ENCODE measurements at regions not wholly inside any gene's neighbourhood (a gene's known extent, or its start where the extent isn't known, plus 50 kb on each side); places are given as distances from the start of the nearest gene placed in this dataset.

DNA sequence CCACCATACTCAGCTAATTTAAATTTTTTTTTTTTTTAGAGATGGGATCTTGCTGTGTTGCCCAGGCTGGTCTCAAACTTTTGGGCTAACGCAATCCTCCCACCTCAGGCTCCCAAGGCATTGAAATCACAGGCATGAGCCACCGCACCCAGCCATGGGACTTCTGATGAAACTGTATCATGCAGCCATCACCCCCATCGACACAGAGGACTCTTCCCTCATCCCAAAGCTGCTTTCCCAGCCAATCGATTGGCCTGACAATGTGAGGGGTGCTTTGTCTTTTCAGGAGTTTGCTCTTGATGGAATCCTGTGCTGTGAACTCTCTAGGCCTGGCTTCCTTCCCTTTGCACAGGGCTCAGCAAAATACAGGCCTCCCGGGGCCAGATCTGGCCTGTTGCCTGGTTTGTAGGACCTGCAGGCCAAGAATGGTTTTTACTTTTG, 59.6 kb upstream of the NCOR2 start:
- DNase-seq, result no peak

DNA sequence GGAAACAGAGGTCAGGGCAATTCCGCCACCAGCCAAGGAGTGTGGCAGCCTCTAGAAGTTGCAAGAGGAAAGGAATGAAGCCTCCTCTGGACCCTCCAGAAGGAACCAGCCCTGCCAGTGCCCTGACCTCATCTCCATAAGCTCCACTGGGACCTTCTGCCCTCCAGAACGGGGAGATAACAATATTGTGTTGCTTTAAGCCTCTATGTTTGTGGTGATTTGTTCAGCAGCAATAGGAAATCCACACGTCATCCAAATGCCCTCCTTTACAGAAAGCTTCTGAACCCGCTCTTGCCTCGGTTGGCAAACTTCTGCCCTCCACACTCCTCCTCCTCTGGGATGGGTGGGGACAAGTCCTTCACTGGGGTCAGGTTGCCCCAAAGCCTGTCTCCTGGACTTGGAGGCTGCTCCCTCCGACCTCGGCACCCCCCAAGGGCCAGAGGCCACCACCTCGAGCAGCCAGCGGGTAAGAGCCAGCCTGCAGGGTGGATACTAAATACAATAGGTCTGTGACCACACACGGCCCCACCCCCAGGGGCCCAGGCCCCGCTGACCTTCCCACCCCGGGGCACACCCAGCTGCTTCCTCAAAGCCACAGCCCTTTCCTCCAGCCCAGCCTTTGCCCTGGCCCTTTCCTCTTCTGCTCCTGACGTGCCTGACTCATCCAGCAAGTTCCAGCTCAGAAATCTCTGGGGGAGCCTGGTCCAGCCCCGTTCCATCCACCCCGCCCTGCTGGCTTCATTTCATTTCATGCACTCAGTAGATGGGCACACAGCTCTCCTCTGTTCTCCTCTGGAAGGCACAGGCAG, 58.7 kb upstream of the NCOR2 start:
- DNase-seq, result no peak

DNA sequence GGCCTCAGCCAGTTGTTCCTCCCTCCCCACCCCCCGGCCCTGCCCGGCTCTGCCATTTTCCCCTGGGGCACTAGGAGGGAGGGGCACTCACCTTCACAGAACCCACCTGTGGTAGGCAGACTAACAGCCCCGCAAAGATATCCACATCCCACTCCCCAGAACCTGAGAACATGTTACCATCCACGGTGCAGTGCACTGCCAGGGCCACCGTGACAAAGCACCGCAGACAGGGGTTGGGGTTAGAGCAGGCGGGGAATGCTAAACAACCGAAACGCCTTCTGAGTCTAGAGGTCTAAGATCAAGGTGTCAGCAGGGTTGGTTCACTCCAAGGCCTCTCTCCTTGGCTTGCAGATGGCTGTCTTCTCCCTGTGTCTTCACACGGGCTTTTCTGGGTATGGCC, 57.4 kb upstream of the NCOR2 start:
- no peak for DNase-seq

DNA sequence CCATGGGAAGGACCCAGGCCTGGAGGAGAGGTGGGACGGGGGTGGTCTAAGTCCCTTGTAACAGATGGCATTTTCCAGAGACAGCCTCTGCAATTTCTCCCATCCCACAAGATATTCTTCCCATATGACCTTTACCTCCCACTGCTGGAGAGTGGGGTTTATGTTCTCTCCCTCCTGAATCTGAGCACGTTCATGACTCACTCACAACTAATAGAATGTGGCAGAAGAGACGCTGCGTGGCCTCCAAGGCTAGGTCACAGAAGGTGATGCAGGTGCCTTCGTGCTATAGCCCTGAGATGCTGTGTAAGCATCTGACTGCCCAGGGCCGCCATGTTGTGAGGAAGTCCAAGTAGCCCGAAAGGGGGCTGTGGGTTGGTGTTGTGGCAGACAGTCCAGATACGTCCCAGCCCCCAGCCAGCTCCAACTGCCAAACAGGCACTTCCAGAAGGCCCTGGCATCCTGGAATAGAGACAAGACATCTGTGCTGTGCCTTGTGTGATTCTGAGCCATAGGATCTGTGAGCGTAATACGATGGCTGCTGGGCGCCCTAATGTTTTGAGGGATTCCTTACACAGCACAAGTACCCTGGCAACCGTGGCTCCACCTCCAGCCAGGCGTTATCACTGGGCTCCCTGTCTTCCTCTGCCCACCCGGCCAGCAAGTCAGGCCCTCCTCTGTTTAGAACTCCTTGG, 56.1 kb upstream of the NCOR2 start:
- no peak for DNase-seq

DNA sequence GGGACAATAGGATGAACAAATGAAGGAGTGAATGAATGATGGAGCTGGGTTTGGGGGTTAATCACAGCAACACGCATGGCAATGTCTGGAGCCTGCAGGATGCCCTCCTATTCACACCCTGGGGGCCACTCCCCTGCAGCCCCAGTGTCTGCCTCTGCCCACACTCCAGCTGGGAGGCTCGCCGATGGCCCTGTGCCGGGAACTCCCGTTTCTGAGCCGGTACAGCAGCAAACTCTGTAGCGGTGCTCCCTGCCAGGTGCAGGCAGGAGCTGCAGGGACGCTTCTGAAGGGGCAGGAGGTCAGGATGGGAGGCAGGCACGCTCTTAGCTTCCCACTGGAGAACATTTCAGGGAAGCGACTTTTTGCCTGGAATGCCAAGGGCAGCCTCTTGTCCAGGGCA, 55.4 kb upstream of the NCOR2 start:
- DNase-seq, result no peak

DNA sequence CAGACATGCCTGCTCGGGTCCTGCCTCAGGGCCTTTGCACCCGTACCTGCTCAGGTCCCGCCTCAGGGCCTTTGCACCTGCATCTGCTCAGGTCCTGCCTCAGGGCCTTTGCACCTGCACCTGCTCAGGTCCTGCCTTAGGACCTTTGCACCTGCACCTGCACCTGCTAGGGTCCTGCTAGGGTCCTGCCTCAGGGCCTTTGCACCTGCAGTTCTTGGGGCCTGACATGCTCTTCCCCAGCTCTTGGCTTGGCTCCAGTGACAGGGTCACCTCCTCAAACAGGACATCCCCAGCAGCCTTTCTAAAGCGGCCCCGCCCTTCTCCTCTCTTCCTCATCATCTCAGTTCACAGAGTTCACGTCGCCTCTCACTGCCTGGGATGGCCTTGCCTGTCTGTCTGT, 54.9 kb upstream of the NCOR2 start:
- no peak for DNase-seq

DNA sequence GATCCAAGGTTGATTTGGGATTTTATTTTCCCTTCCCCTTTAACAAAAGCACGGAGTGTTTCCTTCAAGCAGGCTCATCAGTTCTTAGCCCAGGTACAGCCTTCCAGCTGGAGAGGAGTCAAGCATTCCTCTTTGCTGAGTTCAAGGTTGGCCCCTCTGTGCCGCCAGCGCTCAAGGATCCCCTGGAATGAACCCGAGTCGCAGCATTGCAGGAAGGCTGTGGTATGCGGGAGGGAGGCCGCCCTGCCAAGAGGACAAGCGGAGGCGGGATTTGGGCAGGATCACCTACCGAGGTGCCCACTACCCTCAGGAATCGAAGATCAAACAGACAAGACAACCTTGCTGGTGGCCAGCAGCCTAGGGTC, 53.9 kb upstream of the NCOR2 start:
- no peak for DNase-seq

DNA sequence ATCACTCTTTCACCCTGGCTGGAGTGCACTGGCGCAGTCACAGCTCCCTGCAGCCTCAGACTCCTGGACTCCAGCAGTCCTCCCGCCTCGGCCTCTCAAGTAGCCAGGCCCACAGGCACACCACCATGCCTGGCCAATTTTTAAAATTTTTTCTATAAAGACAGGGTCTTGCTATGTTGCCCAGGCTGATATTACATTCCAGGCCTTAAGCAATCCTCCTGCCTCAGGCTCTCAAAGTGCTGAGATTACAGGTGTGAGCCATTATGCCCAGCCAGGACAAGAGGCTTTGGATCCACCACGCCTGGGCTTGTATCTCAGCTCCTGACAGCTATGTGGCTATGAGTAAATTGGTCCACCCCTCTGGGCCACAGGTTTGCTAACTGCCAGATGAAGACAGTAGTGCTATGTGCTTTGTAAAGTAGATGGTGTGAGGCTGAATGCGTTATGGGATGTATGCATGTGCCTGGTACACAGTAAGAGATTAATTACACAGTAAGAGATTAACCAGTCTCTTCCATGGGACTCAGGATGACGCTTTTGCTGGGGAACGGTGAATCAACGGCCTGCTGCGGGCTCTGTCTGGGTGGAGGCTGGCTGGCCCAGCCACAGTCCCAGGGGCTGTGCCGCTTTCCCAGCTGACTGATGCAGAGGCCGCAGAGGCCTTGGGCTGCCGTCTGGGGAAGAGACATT, 53.3 kb upstream of the NCOR2 start:
- no peak for DNase-seq

DNA sequence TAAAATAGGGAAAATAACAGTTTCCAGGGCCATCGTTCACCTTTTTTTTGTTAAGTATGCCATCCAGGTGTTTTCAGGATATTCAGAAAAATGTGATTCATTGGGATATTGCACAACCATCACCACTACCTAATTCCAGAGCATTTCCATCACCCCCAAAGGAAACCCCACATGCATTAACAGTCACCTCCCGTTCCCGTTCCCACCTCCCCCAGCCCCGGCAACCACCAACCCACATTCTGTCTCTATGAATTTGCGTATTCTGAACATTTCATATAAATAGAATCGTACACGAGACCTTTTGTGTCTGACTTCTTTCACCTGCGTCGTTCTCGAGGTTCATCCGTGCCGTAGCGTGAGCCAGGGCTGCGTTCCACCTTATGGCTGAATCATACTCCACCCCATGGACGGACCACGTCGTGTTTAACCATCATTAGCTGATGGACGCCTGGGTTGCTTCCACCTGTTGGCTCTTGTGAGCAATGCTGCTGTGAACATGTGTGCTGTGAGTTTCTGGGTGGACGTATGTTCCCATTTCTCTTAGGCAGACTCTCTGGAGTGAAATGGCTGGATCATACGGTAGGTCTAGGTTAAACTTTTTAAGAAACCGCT, 51.0 kb upstream of the NCOR2 start:
- no peak for DNase-seq

DNA sequence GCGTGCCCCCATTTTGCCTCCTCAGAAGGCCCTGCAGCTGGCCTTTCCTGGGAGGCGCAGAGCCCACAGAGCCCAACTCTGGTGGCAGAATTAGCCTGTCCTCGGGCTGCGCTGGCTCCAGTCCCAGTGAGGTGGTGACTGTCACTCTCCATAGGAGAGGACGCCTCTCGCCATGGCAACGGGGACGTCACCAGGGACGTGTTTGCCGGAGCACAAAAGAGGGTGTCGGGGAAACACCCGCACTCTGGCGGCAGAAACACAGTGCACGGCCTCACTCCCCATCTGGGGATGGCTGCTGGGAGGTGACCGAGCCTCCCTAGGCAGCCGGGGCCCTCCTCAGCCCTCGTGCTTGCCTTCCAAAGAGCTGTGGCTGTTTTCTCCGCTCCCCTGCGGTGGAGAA, 50.2 kb upstream of the NCOR2 start:
- no peak for DNase-seq
